ENCODE measurements at regions not wholly inside any gene's neighbourhood (a gene's known extent, or its start where the extent isn't known, plus 50 kb on each side); places are given as distances from the start of the nearest gene placed in this dataset.
"Not testable (repeated sequence)": the region's sequence is repeated elsewhere in the genome, so short reads cannot be mapped to it uniquely, and the experiment has no call there.

DNA sequence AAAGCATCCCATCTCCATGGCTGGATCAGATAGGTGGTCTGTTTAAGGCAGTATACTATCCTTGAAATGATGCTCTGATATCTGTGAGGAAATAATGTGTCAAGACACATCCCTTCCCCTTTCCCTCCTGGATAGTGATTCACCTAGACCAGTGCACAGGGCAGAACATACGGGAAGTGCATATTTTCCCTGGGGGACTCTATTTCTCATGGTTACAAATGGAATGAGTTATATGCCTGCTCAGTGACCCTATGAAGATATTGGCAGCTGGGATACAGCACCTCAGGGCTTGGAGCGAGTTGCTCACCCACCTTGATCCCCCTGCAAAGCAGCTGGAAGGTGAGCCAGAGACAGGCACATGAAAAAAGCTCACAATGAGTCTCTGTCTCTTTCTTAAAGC lies 67.5 kb upstream of the PRL start:
- ChIA-PET CTCF (no interaction called here), POLR2A (no interaction called here)
- Mint-ChIP-seq H3K27ac (no peak overlapping the region), H3K27me3 (no peaks in the 10 kb centered on the region), H3K4me1 (no peaks in the 10 kb centered on the region), H3K4me3 (no peak overlapping the region), H3K9me3 (peaks cover 2% of the 10 kb centered on the region), H3K36me3 (ENCODE audit: low read depth) (no peaks in the 10 kb centered on the region)
- TF ChIP-seq, protein P1, sequence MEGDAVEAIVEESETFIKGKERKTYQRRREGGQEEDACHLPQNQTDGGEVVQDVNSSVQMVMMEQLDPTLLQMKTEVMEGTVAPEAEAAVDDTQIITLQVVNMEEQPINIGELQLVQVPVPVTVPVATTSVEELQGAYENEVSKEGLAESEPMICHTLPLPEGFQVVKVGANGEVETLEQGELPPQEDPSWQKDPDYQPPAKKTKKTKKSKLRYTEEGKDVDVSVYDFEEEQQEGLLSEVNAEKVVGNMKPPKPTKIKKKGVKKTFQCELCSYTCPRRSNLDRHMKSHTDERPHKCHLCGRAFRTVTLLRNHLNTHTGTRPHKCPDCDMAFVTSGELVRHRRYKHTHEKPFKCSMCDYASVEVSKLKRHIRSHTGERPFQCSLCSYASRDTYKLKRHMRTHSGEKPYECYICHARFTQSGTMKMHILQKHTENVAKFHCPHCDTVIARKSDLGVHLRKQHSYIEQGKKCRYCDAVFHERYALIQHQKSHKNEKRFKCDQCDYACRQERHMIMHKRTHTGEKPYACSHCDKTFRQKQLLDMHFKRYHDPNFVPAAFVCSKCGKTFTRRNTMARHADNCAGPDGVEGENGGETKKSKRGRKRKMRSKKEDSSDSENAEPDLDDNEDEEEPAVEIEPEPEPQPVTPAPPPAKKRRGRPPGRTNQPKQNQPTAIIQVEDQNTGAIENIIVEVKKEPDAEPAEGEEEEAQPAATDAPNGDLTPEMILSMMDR (IDR thresholded peaks at IDR 0.05), result no peak
- intact Hi-C loops (cut with micrococcal nuclease), result no loop called here
- no peak for DNase-seq
- ATAC-seq (ENCODE audit: low read depth), result no peak

GRCh38 chr6:22366214-22366613 lies 69.4 kb upstream of the PRL start:
- no peak overlapping the region for H3K4me3 Mint-ChIP-seq
- intact Hi-C loops (cut with micrococcal nuclease), result no loop called here
- TF ChIP-seq, protein P1 (IDR thresholded peaks at IDR 0.05), result no peak
- DNase-seq, result no peak
- ATAC-seq (ENCODE audit: low read depth), result no peak
- H3K27me3 Mint-ChIP-seq, result no peaks in the 10 kb centered on the region
- no peaks in the 10 kb centered on the region for H3K4me1 Mint-ChIP-seq
- ChIA-PET POLR2A (no interaction called here), CTCF (no interaction called here)
- H3K36me3 Mint-ChIP-seq (ENCODE audit: low read depth), result no peaks in the 10 kb centered on the region
- no peak overlapping the region for H3K27ac Mint-ChIP-seq
- H3K9me3 Mint-ChIP-seq, result peaks cover 2% of the 10 kb centered on the region

GRCh38 chr6:22367346-22367745 lies 70.5 kb upstream of the PRL start:
- Mint-ChIP-seq H3K27ac (no peak overlapping the region), H3K4me1 (no peaks in the 10 kb centered on the region), H3K36me3 (ENCODE audit: low read depth) (no peaks in the 10 kb centered on the region), H3K9me3 (peaks cover 2% of the 10 kb centered on the region), H3K27me3 (no peaks in the 10 kb centered on the region), H3K4me3 (no peak overlapping the region)
- ChIA-PET CTCF (no interaction called here), POLR2A (no interaction called here)
- TF ChIP-seq, protein P1 (IDR thresholded peaks at IDR 0.05), result no peak
- DNase-seq (no peak), ATAC-seq (ENCODE audit: low read depth) (no peak)
- intact Hi-C loops (cut with micrococcal nuclease), result no loop called here

- TF ChIP-seq, protein P1 (IDR thresholded peaks at IDR 0.05), result no peak
- Mint-ChIP-seq H3K27me3 (no peaks in the 10 kb centered on the region), H3K36me3 (ENCODE audit: low read depth) (no peaks in the 10 kb centered on the region), H3K4me3 (no peak overlapping the region), H3K27ac (no peak overlapping the region), H3K4me1 (no peaks in the 10 kb centered on the region), H3K9me3 (peaks cover 2% of the 10 kb centered on the region)
- intact Hi-C loops (cut with micrococcal nuclease), result no loop called here
- ChIA-PET CTCF (no interaction called here), POLR2A (no interaction called here)
- DNase-seq (no peak), ATAC-seq (ENCODE audit: low read depth) (no peak)
Measured at GRCh38 chr6:22368794-22369193, 72.0 kb upstream of the PRL start.

GRCh38 chr6:22372922-22373321 lies 76.1 kb upstream of the PRL start:
- H3K27me3 Mint-ChIP-seq, result no peaks in the 10 kb centered on the region
- ChIA-PET CTCF (no interaction called here), POLR2A (no interaction called here)
- no peak overlapping the region for H3K27ac Mint-ChIP-seq
- H3K9me3 Mint-ChIP-seq, result peaks cover 12% of the 10 kb centered on the region
- H3K4me1 Mint-ChIP-seq, result no peaks in the 10 kb centered on the region
- TF ChIP-seq, protein P1 (IDR thresholded peaks at IDR 0.05), result no peak
- no peak for ATAC-seq (ENCODE audit: low read depth)
- no peak for DNase-seq
- no peaks in the 10 kb centered on the region for H3K36me3 Mint-ChIP-seq (ENCODE audit: low read depth)
- intact Hi-C loops (cut with micrococcal nuclease), result no loop called here
- H3K4me3 Mint-ChIP-seq, result no peak overlapping the region

GRCh38 chr6:22374950-22375349 lies 78.1 kb upstream of the PRL start:
- intact Hi-C loops (cut with micrococcal nuclease); ATAC-seq (ENCODE audit: low read depth); H3K4me3 Mint-ChIP-seq; CTCF ChIA-PET; DNase-seq; POLR2A ChIA-PET; H3K27me3 Mint-ChIP-seq; H3K4me1 Mint-ChIP-seq; H3K27ac Mint-ChIP-seq; H3K36me3 Mint-ChIP-seq (ENCODE audit: low read depth): not testable (repeated sequence)
- peaks cover 12% of the 10 kb centered on the region for H3K9me3 Mint-ChIP-seq

- H3K27ac Mint-ChIP-seq; DNase-seq; intact Hi-C loops (cut with micrococcal nuclease); ATAC-seq (ENCODE audit: low read depth); CTCF ChIA-PET; POLR2A ChIA-PET; H3K4me3 Mint-ChIP-seq; H3K36me3 Mint-ChIP-seq (ENCODE audit: low read depth); H3K27me3 Mint-ChIP-seq; H3K4me1 Mint-ChIP-seq: not testable (repeated sequence)
- peaks cover 12% of the 10 kb centered on the region for H3K9me3 Mint-ChIP-seq
Measured at GRCh38 chr6:22376293-22376692, 79.5 kb upstream of the PRL start.

DNA sequence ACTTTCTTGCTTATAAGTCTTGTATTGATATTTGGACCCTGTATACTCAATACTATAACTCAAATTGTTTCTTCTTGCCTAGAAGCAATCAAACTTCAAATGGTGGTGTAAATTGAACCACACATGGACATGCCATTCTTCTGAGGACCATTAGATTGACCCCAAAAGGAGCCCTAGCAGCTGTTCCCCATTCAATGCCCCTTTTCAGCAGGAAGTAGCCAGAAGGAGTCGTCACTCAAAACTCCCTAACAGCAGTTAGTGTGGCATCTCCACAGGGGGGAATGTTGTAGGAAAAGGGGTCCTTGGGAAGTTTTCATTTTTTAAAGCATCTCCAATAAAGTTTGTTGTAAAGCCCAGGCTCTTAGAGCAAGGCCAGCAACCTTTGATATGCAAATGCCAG lies 81.7 kb upstream of the PRL start:
- H3K36me3 Mint-ChIP-seq (ENCODE audit: low read depth); ATAC-seq (ENCODE audit: low read depth); H3K4me3 Mint-ChIP-seq; DNase-seq; CTCF ChIA-PET; POLR2A ChIA-PET; H3K4me1 Mint-ChIP-seq; H3K27me3 Mint-ChIP-seq; intact Hi-C loops (cut with micrococcal nuclease); H3K27ac Mint-ChIP-seq: not testable (repeated sequence)
- H3K9me3 Mint-ChIP-seq, result peaks cover 12% of the 10 kb centered on the region
